Uterus (tissue), 3 donors: ENCODE measurements at regions not wholly inside any gene's neighbourhood (a gene's known extent, or its start where the extent isn't known, plus 50 kb on each side); places are given as distances from the start of the nearest gene placed in this dataset.

Source experiments
- DNase-seq, 2 donors: peaks; one replicate each; pipeline ENCODE4 v3.0.0-alpha.2; 2019 to 2020
- H3K27ac ChIP-seq, 2 donors: fragments of 200-600 bp; sonication (generic); 1 replicate in 1 of 2; 2 replicates in 1 of 2; pipeline ENCODE4 v1.5.1; 2016 to 2018
- H3K27me3 ChIP-seq, 2 donors: fragments of 200-600 bp; sonication (generic); one replicate each; pipeline ENCODE4 v1.5.1; 2018 to 2019; ENCODE audit warnings: control low read depth in 1 of 2
- H3K36me3 ChIP-seq, 2 donors: fragments of 200-600 bp; sonication (generic); one replicate each; pipeline ENCODE4 v1.5.1; 2019; ENCODE audit warnings: control low read depth in 1 of 2
- H3K4me1 ChIP-seq, 2 donors: fragments of 200-600 bp; sonication (generic); one replicate each; pipeline ENCODE4 v1.5.1; 2018 to 2019; ENCODE audit warnings: control low read depth in 1 of 2
- H3K4me3 ChIP-seq, 2 donors: fragments of 200-600 bp; sonication (generic); 1 replicate in 1 of 2; 2 replicates in 1 of 2; pipeline ENCODE4 v1.5.1; 2018 to 2019; ENCODE audit warnings: mild to moderate bottlenecking in 1 of 2
- H3K9me3 ChIP-seq, 2 donors: fragments of 200-600 bp; sonication (generic); one replicate each; pipeline ENCODE4 v1.5.1; 2019; ENCODE audit warnings: control low read depth in 1 of 2
- CTCF ChIP-seq, 4 experiments: fragments of 200-600 bp in 2 of 4; fragments of 450-650 bp in 2 of 4; sonication (generic) in 2 of 4; IDR thresholded peaks; one replicate each; pipeline ENCODE4 v1.5.1; 2016 to 2019; ENCODE audit warnings: antibody characterized with exemption in 4 of 4, mild to moderate bottlenecking in 2 of 4, moderate library complexity in 1 of 4
- POLR2A ChIP-seq, 2 donors: fragments of 450-650 bp; IDR thresholded peaks; one replicate each; pipeline ENCODE4 v1.6.1; 2016; ENCODE audit warnings: antibody characterized with exemption in 2 of 2, mild to moderate bottlenecking in 1 of 2, moderate library complexity in 1 of 2
- intact Hi-C: fragments of 100-400 bp; cut with DNase I; formaldehyde crosslinking; loops from one replicate; pipeline ENCODE4 v1.15.1; 2023; ENCODE audit warnings: low total_unique reads
- donor health status: DM: yes; HTN: yes; CAD: no.

- H3K27me3 ChIP-seq = no peaks in the 10 kb centered on the region
- no peaks in the 10 kb centered on the region for H3K36me3 ChIP-seq
- no peaks in the 10 kb centered on the region for H3K9me3 ChIP-seq
- TF ChIP-seq CTCF (IDR thresholded peaks at IDR 0.05) (no peak), POLR2A (IDR thresholded peaks at IDR 0.05) (no peak)
- intact Hi-C loops = no loop called here
- DNase-seq = no peak
- H3K4me1 ChIP-seq = no peaks in the 10 kb centered on the region
- no peak overlapping the region for H3K4me3 ChIP-seq
- no peak overlapping the region for H3K27ac ChIP-seq
Observed at GRCh38 chr6:2507016-2507415, 243.7 kb downstream of the MYLK4 start.

DNA sequence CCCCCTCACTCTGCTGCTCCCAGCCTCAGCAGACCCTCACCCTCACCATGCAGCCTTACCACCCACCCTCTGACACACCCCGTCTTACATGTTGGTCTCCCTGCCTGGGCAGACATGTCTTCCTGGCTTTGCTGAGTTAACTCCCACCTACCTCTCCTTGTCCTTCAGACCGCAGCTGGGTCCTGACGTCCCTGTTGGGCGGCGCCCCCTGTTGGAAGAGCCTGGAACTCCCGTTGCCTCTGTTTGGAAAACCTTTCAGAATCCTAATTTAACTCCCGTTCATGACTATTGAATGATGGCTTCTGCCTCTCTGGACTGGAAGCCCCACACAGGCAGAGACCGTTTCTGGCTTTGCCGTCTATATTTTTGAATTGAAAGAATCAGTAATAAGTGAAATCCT is 245.1 kb downstream of the MYLK4 start:
- Histone ChIP-seq H3K4me1 (no peaks in the 10 kb centered on the region), H3K27ac (no peak overlapping the region), H3K27me3 (no peaks in the 10 kb centered on the region), H3K9me3 (no peaks in the 10 kb centered on the region), H3K4me3 (no peak overlapping the region), H3K36me3 (no peaks in the 10 kb centered on the region)
- no peak for TF ChIP-seq CTCF (IDR thresholded peaks at IDR 0.05)
- no peak for TF ChIP-seq POLR2A (IDR thresholded peaks at IDR 0.05)
- intact Hi-C loops = no loop called here
- no peak for DNase-seq

DNA sequence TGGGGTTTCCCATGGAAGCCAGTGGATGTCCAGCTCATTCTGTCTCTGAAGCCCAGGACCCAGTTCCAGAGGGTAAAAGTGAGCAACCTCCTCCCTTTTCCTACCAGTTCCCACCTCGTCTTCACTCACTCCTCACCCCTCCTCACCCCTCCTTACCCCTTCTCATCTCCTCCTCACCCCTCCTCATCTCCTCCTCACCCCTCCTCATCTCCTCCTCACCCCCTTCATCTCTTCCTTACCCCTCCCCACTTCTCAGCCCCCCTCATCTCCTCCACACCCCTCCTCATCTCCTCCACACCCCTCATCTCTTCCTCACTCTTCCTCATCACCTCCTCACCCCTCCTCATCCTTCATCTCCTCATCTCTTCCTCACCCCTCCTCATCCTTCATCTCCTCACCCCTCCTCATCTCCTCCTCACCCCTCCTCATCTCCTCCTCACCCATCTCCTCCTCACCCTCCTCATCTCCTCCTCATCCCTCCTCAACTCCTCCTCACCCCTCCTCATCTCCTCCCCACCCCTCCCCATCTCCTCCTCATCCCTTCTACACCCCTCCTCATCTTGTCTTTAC is 246.1 kb downstream of the MYLK4 start:
- no peaks in the 10 kb centered on the region for H3K4me1 ChIP-seq
- intact Hi-C loops = no loop called here
- no peaks in the 10 kb centered on the region for H3K36me3 ChIP-seq
- DNase-seq = no peak
- TF ChIP-seq POLR2A (IDR thresholded peaks at IDR 0.05) (no peak), CTCF (IDR thresholded peaks at IDR 0.05) (no peak)
- H3K27me3 ChIP-seq = no peaks in the 10 kb centered on the region
- H3K4me3 ChIP-seq = no peak overlapping the region
- no peak overlapping the region for H3K27ac ChIP-seq
- no peaks in the 10 kb centered on the region for H3K9me3 ChIP-seq

DNA sequence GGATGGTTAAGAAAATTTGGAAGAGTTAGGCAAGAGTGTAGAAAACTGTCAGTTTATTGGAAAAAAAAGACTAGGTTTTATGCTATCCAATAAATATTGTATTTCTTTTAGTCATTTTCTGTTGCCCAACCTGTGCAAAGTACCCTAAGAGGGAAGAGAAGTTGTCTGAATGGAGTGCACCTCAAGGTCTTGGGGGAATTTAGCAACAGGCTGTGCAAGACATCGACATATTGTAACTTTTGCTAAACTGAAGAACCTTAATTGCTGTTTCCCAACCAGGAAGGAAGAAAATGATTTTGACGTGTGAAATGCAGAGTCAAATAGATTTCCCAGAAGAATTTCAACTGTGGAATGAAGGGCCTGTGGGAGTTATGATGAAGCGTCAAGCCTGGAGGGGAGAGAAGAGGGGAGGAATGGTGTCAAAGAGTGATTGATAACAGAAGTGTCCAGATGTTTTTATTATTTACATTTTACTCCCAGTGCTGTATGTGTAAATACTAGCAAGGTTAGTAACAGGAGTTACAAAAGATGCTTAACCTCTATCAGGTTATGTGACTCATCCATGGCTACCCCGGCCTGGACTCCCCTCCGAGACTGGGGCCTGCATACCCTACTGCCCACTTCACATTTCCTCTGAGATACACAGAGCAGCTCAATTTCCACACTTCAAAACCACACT is 246.8 kb downstream of the MYLK4 start:
- DNase-seq = no peak
- intact Hi-C loops = no loop called here
- TF ChIP-seq CTCF (IDR thresholded peaks at IDR 0.05) (no peak), POLR2A (IDR thresholded peaks at IDR 0.05) (no peak)
- Histone ChIP-seq H3K9me3 (no peaks in the 10 kb centered on the region), H3K4me3 (no peak overlapping the region), H3K27ac (no peak overlapping the region), H3K27me3 (no peaks in the 10 kb centered on the region), H3K36me3 (no peaks in the 10 kb centered on the region), H3K4me1 (no peaks in the 10 kb centered on the region)

GRCh38 chr6:2502998-2503674 is 247.6 kb downstream of the MYLK4 start:
- DNase-seq = no peak
- H3K27ac ChIP-seq = no peak overlapping the region
- H3K4me3 ChIP-seq = no peak overlapping the region
- H3K27me3 ChIP-seq = no peaks in the 10 kb centered on the region
- intact Hi-C loops = no loop called here
- no peak for TF ChIP-seq POLR2A (IDR thresholded peaks at IDR 0.05)
- no peak for TF ChIP-seq CTCF (IDR thresholded peaks at IDR 0.05)
- no peaks in the 10 kb centered on the region for H3K9me3 ChIP-seq
- no peaks in the 10 kb centered on the region for H3K36me3 ChIP-seq
- H3K4me1 ChIP-seq = no peaks in the 10 kb centered on the region
